PFSK-1 (cell line): ENCODE measurements at regions not wholly inside any gene's neighbourhood (a gene's known extent, or its start where the extent isn't known, plus 50 kb on each side); places are given as distances from the start of the nearest gene placed in this dataset.

Experiments used
- FOXP2 ChIP-seq: optimal IDR thresholded peaks from 2 replicates; pipeline ENCODE3; 2011; ENCODE audit warnings: borderline replicate concordance, control low read depth, inconsistent platforms; ENCODE audit not compliant: insufficient read depth; ENCODE audit errors: extremely low read length, extremely low read depth
- POLR2AphosphoS5 ChIP-seq: IDR thresholded peaks from 2 replicates; pipeline ENCODE4 v1.6.1; 2012; ENCODE audit warnings: low read depth, mild to moderate bottlenecking, control low read depth, low read length, moderate library complexity
- SIN3A ChIP-seq: IDR thresholded peaks from 2 replicates; pipeline ENCODE4 v1.6.1; 2012; ENCODE audit warnings: mild to moderate bottlenecking, low read length, moderate library complexity, borderline replicate concordance; ENCODE audit not compliant: insufficient read depth
- TAF1 ChIP-seq: IDR thresholded peaks from 2 replicates; pipeline ENCODE4 v1.6.1; 2012; ENCODE audit warnings: low read length, control low read depth, borderline replicate concordance; ENCODE audit not compliant: insufficient read depth
- TF ChIP-seq, protein P1 (sequence below), 2 experiments: IDR thresholded peaks; 2 replicates each; pipeline versions ENCODE4 v1.6.1 to v1.8.0; 2011 to 2012; ENCODE audit warnings: low read depth in 2 of 2, low read length in 2 of 2, control low read depth in 1 of 2, inconsistent platforms in 1 of 2, mild to moderate bottlenecking in 1 of 2, moderate library complexity in 1 of 2; ENCODE audit not compliant: insufficient read depth in 1 of 2

DNA sequence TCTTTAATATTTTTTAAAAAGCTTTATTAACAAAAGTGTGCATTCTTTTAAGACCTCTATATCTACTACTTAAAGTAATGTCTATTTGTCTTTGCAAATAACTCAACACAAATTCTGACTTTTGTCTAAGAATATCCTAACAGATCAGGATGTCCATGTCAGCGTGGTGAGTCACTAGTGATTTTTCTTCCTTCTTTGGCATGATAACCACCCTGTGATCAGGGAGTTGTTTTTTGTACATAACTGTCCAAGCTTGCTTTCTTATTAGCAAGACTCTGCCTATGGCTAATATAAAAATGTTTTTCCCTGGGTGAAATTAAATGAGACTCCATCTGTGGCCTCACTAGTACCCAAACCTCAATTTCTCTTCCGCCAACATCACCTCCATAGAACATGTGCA is 688.9 kb upstream of the ADGRL2 start:
- no peak for TF ChIP-seq TAF1
- TF ChIP-seq, protein P1, sequence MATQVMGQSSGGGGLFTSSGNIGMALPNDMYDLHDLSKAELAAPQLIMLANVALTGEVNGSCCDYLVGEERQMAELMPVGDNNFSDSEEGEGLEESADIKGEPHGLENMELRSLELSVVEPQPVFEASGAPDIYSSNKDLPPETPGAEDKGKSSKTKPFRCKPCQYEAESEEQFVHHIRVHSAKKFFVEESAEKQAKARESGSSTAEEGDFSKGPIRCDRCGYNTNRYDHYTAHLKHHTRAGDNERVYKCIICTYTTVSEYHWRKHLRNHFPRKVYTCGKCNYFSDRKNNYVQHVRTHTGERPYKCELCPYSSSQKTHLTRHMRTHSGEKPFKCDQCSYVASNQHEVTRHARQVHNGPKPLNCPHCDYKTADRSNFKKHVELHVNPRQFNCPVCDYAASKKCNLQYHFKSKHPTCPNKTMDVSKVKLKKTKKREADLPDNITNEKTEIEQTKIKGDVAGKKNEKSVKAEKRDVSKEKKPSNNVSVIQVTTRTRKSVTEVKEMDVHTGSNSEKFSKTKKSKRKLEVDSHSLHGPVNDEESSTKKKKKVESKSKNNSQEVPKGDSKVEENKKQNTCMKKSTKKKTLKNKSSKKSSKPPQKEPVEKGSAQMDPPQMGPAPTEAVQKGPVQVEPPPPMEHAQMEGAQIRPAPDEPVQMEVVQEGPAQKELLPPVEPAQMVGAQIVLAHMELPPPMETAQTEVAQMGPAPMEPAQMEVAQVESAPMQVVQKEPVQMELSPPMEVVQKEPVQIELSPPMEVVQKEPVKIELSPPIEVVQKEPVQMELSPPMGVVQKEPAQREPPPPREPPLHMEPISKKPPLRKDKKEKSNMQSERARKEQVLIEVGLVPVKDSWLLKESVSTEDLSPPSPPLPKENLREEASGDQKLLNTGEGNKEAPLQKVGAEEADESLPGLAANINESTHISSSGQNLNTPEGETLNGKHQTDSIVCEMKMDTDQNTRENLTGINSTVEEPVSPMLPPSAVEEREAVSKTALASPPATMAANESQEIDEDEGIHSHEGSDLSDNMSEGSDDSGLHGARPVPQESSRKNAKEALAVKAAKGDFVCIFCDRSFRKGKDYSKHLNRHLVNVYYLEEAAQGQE (IDR thresholded peaks at IDR 0.05; ENCODE audit: insufficient read depth in 1 of 2, low read depth in 2 of 2, low read length in 2 of 2), result no peak
- TF ChIP-seq FOXP2, result no peak
- no peak for TF ChIP-seq POLR2AphosphoS5
- no peak for TF ChIP-seq SIN3A

GRCh38 chr1:81109038-81109437 is 691.7 kb upstream of the ADGRL2 start:
- TF ChIP-seq POLR2AphosphoS5 (no peak), TAF1 (no peak), SIN3A (no peak), FOXP2 (no peak)
- TF ChIP-seq, protein P1 (IDR thresholded peaks at IDR 0.05; ENCODE audit: insufficient read depth in 1 of 2, low read depth in 2 of 2, low read length in 2 of 2), result no peak

- no peak for TF ChIP-seq POLR2AphosphoS5
- TF ChIP-seq TAF1, result no peak
- TF ChIP-seq, protein P1 (IDR thresholded peaks at IDR 0.05; ENCODE audit: insufficient read depth in 1 of 2, low read depth in 2 of 2, low read length in 2 of 2), result no peak
- TF ChIP-seq SIN3A, result no peak
- no peak for TF ChIP-seq FOXP2
Measured at GRCh38 chr1:81097860-81098259, 702.9 kb upstream of the ADGRL2 start.

DNA sequence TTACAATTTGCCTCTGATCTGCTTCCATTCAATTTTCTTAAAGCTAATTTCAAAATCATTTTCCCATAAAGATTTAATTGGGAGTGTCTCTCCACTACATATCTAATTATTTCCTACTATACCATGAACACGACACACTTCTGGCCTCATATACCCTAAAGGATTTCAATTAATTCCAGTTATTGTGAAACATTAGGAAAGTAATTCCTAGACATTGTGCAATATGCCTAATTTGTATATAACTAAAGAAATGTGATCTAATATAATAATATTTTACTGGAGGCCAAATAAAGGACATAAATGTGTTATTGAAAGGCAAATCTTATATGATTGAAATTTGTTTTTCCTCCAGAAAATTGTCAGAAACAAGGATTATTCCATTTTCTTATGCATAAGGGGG is 727.2 kb upstream of the ADGRL2 start:
- TF ChIP-seq SIN3A, result no peak
- TF ChIP-seq, protein P1 (IDR thresholded peaks at IDR 0.05; ENCODE audit: insufficient read depth in 1 of 2, low read depth in 2 of 2, low read length in 2 of 2), result no peak
- TF ChIP-seq FOXP2, result no peak
- no peak for TF ChIP-seq POLR2AphosphoS5
- no peak for TF ChIP-seq TAF1

DNA sequence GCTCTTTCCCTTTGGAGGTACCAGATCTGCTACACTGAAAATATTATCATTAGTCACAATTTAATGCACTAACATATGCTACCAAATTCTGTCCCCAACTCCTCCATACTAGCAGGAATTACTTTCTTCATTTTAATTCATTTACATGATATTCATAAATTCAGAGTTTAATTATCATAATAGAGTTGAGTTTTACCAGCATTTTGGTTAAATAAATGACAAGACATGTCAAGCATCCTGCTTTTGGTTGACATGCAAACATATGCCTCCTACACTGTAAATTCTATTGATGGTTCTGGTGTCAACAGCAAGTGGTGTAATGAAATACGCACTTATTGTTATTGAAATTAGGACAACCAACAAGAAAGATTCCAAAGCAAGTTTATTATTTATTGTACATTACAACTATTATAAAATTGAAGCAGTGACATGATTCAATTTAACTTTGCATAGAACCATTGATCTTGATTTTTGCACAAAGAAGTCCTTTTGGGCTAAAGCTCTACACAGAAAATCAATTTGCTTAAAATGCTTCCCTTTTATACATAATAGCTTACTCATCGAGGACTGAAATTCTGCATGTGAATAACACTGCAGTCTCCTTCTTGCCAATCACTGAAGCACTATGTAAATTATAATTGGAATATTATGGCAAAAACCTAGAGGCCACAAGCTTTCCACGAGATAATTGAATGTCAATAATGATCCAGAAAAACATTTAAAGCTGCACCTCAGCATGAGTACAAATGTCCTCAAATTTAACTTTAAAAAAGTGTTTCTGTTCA is 728.6 kb upstream of the ADGRL2 start:
- TF ChIP-seq FOXP2, result no peak
- TF ChIP-seq POLR2AphosphoS5, result no peak
- no peak for TF ChIP-seq SIN3A
- TF ChIP-seq TAF1, result no peak
- TF ChIP-seq, protein P1 (IDR thresholded peaks at IDR 0.05; ENCODE audit: insufficient read depth in 1 of 2, low read depth in 2 of 2, low read length in 2 of 2), result no peak
